ENCODE measurements at regions not wholly inside any gene's neighbourhood (a gene's known extent, or its start where the extent isn't known, plus 50 kb on each side); places are given as distances from the start of the nearest gene placed in this dataset.

- Histone ChIP-seq H3K4me3 (ENCODE audit: low read depth, low read length) (no peak overlapping the region), H3K36me3 (ENCODE audit: control insufficient read depth, insufficient read depth, low read length) (no peaks in the 10 kb centered on the region), H3K27me3 (ENCODE audit: control insufficient read depth, insufficient read depth, low read length) (no peaks in the 10 kb centered on the region)
- TF ChIP-seq CTCF (IDR thresholded peaks at IDR 0.05; ENCODE audit: insufficient read depth, low read length, poor library complexity, severe bottlenecking) = no peak
- no peak for DNase-seq (ENCODE audit: low read depth)
Observed at GRCh38 chr2:187148059-187148714, 299.2 kb upstream of the ZSWIM2 start.

GRCh38 chr2:187143537-187143936 lies 294.6 kb upstream of the ZSWIM2 start:
- TF ChIP-seq CTCF (IDR thresholded peaks at IDR 0.05; ENCODE audit: insufficient read depth, low read length, poor library complexity, severe bottlenecking) = no peak
- Histone ChIP-seq H3K4me3 (ENCODE audit: low read depth, low read length) (no peak overlapping the region), H3K36me3 (ENCODE audit: control insufficient read depth, insufficient read depth, low read length) (no peaks in the 10 kb centered on the region), H3K27me3 (ENCODE audit: control insufficient read depth, insufficient read depth, low read length) (no peaks in the 10 kb centered on the region)
- DNase-seq (ENCODE audit: low read depth) = no peak

GRCh38 chr2:187139469-187139868 lies 290.5 kb upstream of the ZSWIM2 start:
- no peaks in the 10 kb centered on the region for H3K27me3 ChIP-seq (ENCODE audit: control insufficient read depth, insufficient read depth, low read length)
- no peak overlapping the region for H3K4me3 ChIP-seq (ENCODE audit: low read depth, low read length)
- no peak for DNase-seq (ENCODE audit: low read depth)
- H3K36me3 ChIP-seq (ENCODE audit: control insufficient read depth, insufficient read depth, low read length) = no peaks in the 10 kb centered on the region
- TF ChIP-seq CTCF (IDR thresholded peaks at IDR 0.05; ENCODE audit: insufficient read depth, low read length, poor library complexity, severe bottlenecking) = no peak

GRCh38 chr2:187138265-187138664 lies 289.3 kb upstream of the ZSWIM2 start:
- no peak overlapping the region for H3K4me3 ChIP-seq (ENCODE audit: low read depth, low read length)

GRCh38 chr2:187136646-187137045 lies 287.7 kb upstream of the ZSWIM2 start:
- Histone ChIP-seq H3K27me3 (ENCODE audit: control insufficient read depth, insufficient read depth, low read length) (no peaks in the 10 kb centered on the region), H3K36me3 (ENCODE audit: control insufficient read depth, insufficient read depth, low read length) (no peaks in the 10 kb centered on the region), H3K4me3 (ENCODE audit: low read depth, low read length) (no peak overlapping the region)
- no peak for DNase-seq (ENCODE audit: low read depth)
- no peak for TF ChIP-seq CTCF (IDR thresholded peaks at IDR 0.05; ENCODE audit: insufficient read depth, low read length, poor library complexity, severe bottlenecking)

More at GRCh38 chr2:187138265-187138664, 289.3 kb upstream of the ZSWIM2 start:
- DNase-seq (ENCODE audit: low read depth) = no peak
- Histone ChIP-seq H3K36me3 (ENCODE audit: control insufficient read depth, insufficient read depth, low read length) (no peaks in the 10 kb centered on the region), H3K27me3 (ENCODE audit: control insufficient read depth, insufficient read depth, low read length) (no peaks in the 10 kb centered on the region)
- peak; percentile 81 for TF ChIP-seq CTCF (IDR thresholded peaks at IDR 0.05; ENCODE audit: insufficient read depth, low read length, poor library complexity, severe bottlenecking)

GRCh38 chr2:187134306-187134705 lies 285.3 kb upstream of the ZSWIM2 start:
- DNase-seq (ENCODE audit: low read depth) = no peak
- no peak overlapping the region for H3K4me3 ChIP-seq (ENCODE audit: low read depth, low read length)
- TF ChIP-seq CTCF (IDR thresholded peaks at IDR 0.05; ENCODE audit: insufficient read depth, low read length, poor library complexity, severe bottlenecking) = no peak
- H3K27me3 ChIP-seq (ENCODE audit: control insufficient read depth, insufficient read depth, low read length) = no peaks in the 10 kb centered on the region
- no peaks in the 10 kb centered on the region for H3K36me3 ChIP-seq (ENCODE audit: control insufficient read depth, insufficient read depth, low read length)
